ENCODE measurements at regions not wholly inside any gene's neighbourhood (a gene's known extent, or its start where the extent isn't known, plus 50 kb on each side); places are given as distances from the start of the nearest gene placed in this dataset.

- no peaks in the 10 kb centered on the region for H3K9me3 ChIP-seq (ENCODE audit: insufficient read depth in 2 of 2, low read depth in 1 of 2, low read length in 1 of 2)
- peaks cover 0 to 4% of the 10 kb centered on the region in 2 experiments; a peak in 1 of 4 replicates for H3K79me2 ChIP-seq (ENCODE audit: control insufficient read depth in 1 of 2, insufficient read depth in 2 of 2, low read length in 2 of 2)
- no peak overlapping the region for H3K27ac ChIP-seq (ENCODE audit: low read depth, low read length)
- no peak overlapping the region for H4K5ac ChIP-seq (ENCODE audit: insufficient read length, low read depth, low read length)
- H4K91ac ChIP-seq (replicated peaks; ENCODE audit: insufficient read length, low read length) = no peak overlapping the region
- no peak overlapping the region for H2AK5ac ChIP-seq (ENCODE audit: low read depth, low read length)
- no peak overlapping the region for H3K4ac ChIP-seq (replicated peaks; ENCODE audit: insufficient read length, low read depth, low read length)
- H2BK15ac ChIP-seq (ENCODE audit: low read length) = no peak overlapping the region
- ChIA-PET POLR2A (ENCODE audit: partially characterized antibody) (no interaction called here), CTCF (ENCODE audit: partially characterized antibody) (interaction anchor here (1.0 kb wide), 1 partner anchor 192 kb away, joined by 3 read pairs; no protein-coding TSS in a partner anchor)
- H3K56ac ChIP-seq (replicated peaks; ENCODE audit: insufficient read length, low read depth, low read length) = no peak overlapping the region
- H3K9ac ChIP-seq (replicated peaks in 1 of 4; ENCODE audit: extremely low read depth in 1 of 4, low read depth in 3 of 4, low read length in 3 of 4) = no peak overlapping the region
- FAIRE-seq (peak; percentile 95), DNase-seq (ENCODE audit: low read depth in 1 of 2, low spot score in 2 of 2) (peak; percentile 33 to 73)
- no peak overlapping the region for H2AFZ ChIP-seq (ENCODE audit: low read length)
- H4K20me1 ChIP-seq (replicated peaks in 1 of 2; ENCODE audit: control insufficient read depth in 1 of 2, insufficient read depth in 2 of 2, low read length in 2 of 2) = no peaks in the 10 kb centered on the region
- H2BK120ac ChIP-seq (replicated peaks; ENCODE audit: low read depth, low read length) = no peak overlapping the region
- no peaks in the 10 kb centered on the region for H3K79me1 ChIP-seq (ENCODE audit: low read depth, low read length)
- peak overlapping the region in 3 of 4 experiments; percentile 7 to 27 (median 25); a peak in 3 of 8 replicates for H3K4me3 ChIP-seq (ENCODE audit: extremely low read depth in 1 of 4, insufficient read depth in 2 of 4, low read depth in 3 of 4, low read length in 4 of 4)
- H4K8ac ChIP-seq (ENCODE audit: extremely low read depth, insufficient read depth, low read length) = no peak overlapping the region
- no peaks in the 10 kb centered on the region for H3K27me3 ChIP-seq (replicated peaks in 1 of 4; ENCODE audit: control insufficient read depth in 3 of 4, extremely low read depth in 1 of 4, insufficient read depth in 3 of 4, low read length in 3 of 4)
- H3K23ac ChIP-seq (ENCODE audit: insufficient read length) = no peak overlapping the region
- H3K36me3 ChIP-seq (ENCODE audit: control insufficient read depth in 2 of 4, insufficient read depth in 4 of 4, low read length in 3 of 4) = no peaks in the 10 kb centered on the region
- 0 out of 2 replicates have a peak overlapping the region, but pooled peaks have one; percentile 15 for H3K18ac ChIP-seq (ENCODE audit: extremely low read depth, low read length)
- WGBS, 2 experiments (ENCODE audit: extremely low coverage in 1 of 2, insufficient coverage in 1 of 2, insufficient read length in 1 of 2, insufficient replicate concordance in 2 of 2, low coverage in 1 of 2, low lambda C conversion rate in 2 of 2, missing lambda C conversion rate in 1 of 2) = 12% methylated on average over 8 of the region's 8 CpGs; no CpG with 5 or more reads in 1 of the 2 experiments
- H3K4me2 ChIP-seq (ENCODE audit: insufficient read depth in 1 of 2, low read depth in 2 of 2, low read length in 2 of 2) = peak overlapping the region; percentile 34 to 60
- H3K23me2 ChIP-seq (ENCODE audit: low read depth, low read length) = no peaks in the 10 kb centered on the region
- peak overlapping the region; percentile 40; the same call in 1 of the 2 replicates for H2BK20ac ChIP-seq (ENCODE audit: low read length)
- no peak overlapping the region for H3K14ac ChIP-seq (ENCODE audit: insufficient read length)
- no peak overlapping the region; the same call in 1 of the 2 replicates for H2BK5ac ChIP-seq (ENCODE audit: low read depth, low read length)
- no peak overlapping the region for H2BK12ac ChIP-seq (ENCODE audit: low read depth, low read length)
- peaks cover 9 to 24% (median 16%) of the 10 kb centered on the region in 4 experiments for H3K4me1 ChIP-seq (replicated peaks in 1 of 4; ENCODE audit: control insufficient read depth in 3 of 4, insufficient read depth in 4 of 4, low read length in 3 of 4)
- TF ChIP-seq JUND (IDR thresholded peaks at IDR 0.05; ENCODE audit: low read length) = no peak
- TF ChIP-seq KDM5A (IDR thresholded peaks at IDR 0.05; ENCODE audit: low read length) = no peak
- TF ChIP-seq YY1 (IDR thresholded peaks at IDR 0.05; ENCODE audit: low read depth, low read length) = no peak
- TF ChIP-seq RNF2 (IDR thresholded peaks at IDR 0.05; ENCODE audit: borderline replicate concordance, low read depth, low read length, missing control alignments, poor library complexity, severe bottlenecking) = no peak
- no peak for TF ChIP-seq USF2 (IDR thresholded peaks at IDR 0.05; ENCODE audit: low read length)
- TF ChIP-seq MAFK (IDR thresholded peaks at IDR 0.05; ENCODE audit: low read depth, low read length) = no peak
- TF ChIP-seq TAF1 (IDR thresholded peaks at IDR 0.05; ENCODE audit: low read depth, low read length) = no peak
- no peak for TF ChIP-seq CHD1 (IDR thresholded peaks at IDR 0.05; ENCODE audit: low read depth, low read length)
- no peak for TF ChIP-seq CBX5 (IDR thresholded peaks at IDR 0.05; ENCODE audit: low read depth, low read length)
- no peak for TF ChIP-seq NANOG (IDR thresholded peaks at IDR 0.05; ENCODE audit: insufficient read depth, low read depth, low read length, poor library complexity, severe bottlenecking)
- TF ChIP-seq NRF1 (IDR thresholded peaks at IDR 0.05; ENCODE audit: low read depth, low read length) = no peak
- TF ChIP-seq SAP30 (IDR thresholded peaks at IDR 0.05; ENCODE audit: insufficient read depth, insufficient replicate concordance, low read length) = no peak
- TF ChIP-seq KDM4A (IDR thresholded peaks at IDR 0.05; ENCODE audit: low read depth, low read length, severe bottlenecking) = no peak
Observed at GRCh38 chr15:29400701-29401100, 131.1 kb upstream of the NSMCE3 start.

Data from H1 (cell line).